ENCODE measurements at regions not wholly inside any gene's neighbourhood (a gene's known extent, or its start where the extent isn't known, plus 50 kb on each side); places are given as distances from the start of the nearest gene placed in this dataset.

- Histone ChIP-seq H3K27me3 (ENCODE audit: control insufficient read depth in 2 of 2, insufficient read depth in 2 of 2, low read length in 2 of 2) (no peaks in the 10 kb centered on the region), H3K4me2 (ENCODE audit: insufficient read depth, low read length) (no peak overlapping the region), H3K4me1 (ENCODE audit: control insufficient read depth, extremely low read depth, insufficient read depth, low read length) (no peaks in the 10 kb centered on the region), H4K20me1 (replicated peaks; ENCODE audit: control insufficient read depth, extremely low read depth, insufficient read depth, low read length) (no peaks in the 10 kb centered on the region), H3K27ac (ENCODE audit: insufficient read depth, low read depth, low read length) (no peak overlapping the region), H3K36me3 (ENCODE audit: control insufficient read depth in 2 of 2, extremely low read depth in 1 of 2, insufficient read depth in 2 of 2, low read length in 2 of 2) (no peaks in the 10 kb centered on the region), H2AFZ (ENCODE audit: low read depth, low read length) (no peak overlapping the region), H3K4me3 (replicated peaks in 1 of 3; ENCODE audit: insufficient read depth in 1 of 3, low read depth in 1 of 3, low read length in 3 of 3) (no peak overlapping the region), H3K9me1 (replicated peaks; ENCODE audit: control insufficient read depth, extremely low read depth, insufficient read depth, low read length) (no peaks in the 10 kb centered on the region), H3K9ac (replicated peaks; ENCODE audit: extremely low read depth, insufficient read depth, low read length) (no peak overlapping the region), H3K79me2 (ENCODE audit: control insufficient read depth, insufficient read depth, low read length) (no peaks in the 10 kb centered on the region), H3K9me3 (replicated peaks; ENCODE audit: control insufficient read depth, insufficient read depth, low read length) (no peaks in the 10 kb centered on the region)
- no TSS peak for BruUV-seq (replicated peaks)
- no peak for DNase-seq (ENCODE audit: low read depth, low spot score)
- CTCF ChIA-PET: interaction anchor here (0.7 kb wide), 1 partner anchor 23 kb away, joined by 3 read pairs; no protein-coding TSS in a partner anchor
- FAIRE-seq: no peak
- TF ChIP-seq MAX (IDR thresholded peaks at IDR 0.05; ENCODE audit: insufficient read depth, insufficient read length) (no peak), FOS (IDR thresholded peaks at IDR 0.05; ENCODE audit: borderline replicate concordance, insufficient read depth, low read length) (no peak), EZH2 (IDR thresholded peaks at IDR 0.05; ENCODE audit: borderline replicate concordance, low read depth, low read length, severe bottlenecking) (no peak), CTCF (IDR thresholded peaks at IDR 0.05; ENCODE audit: extremely low read depth in 1 of 2, insufficient read depth in 1 of 2, low read depth in 1 of 2, low read length in 2 of 2) (no peak), POLR2A (IDR thresholded peaks at IDR 0.05; ENCODE audit: low read depth, low read length) (no peak), POLR2AphosphoS5 (IDR thresholded peaks at IDR 0.05; ENCODE audit: insufficient read depth, low read depth, low read length) (no peak), JUN (IDR thresholded peaks at IDR 0.05; ENCODE audit: borderline replicate concordance, insufficient read depth, insufficient read length, low read depth) (no peak)
- POLR2A ChIA-PET: no interaction called here
- intact Hi-C loops (cut with micrococcal nuclease): no loop called here
- dilution Hi-C loops (cut with MboI; ENCODE audit: extremely low pct_ligation_motif_present, low sequenced_read_pairs): no loop called here
Observed at GRCh38 chr1:245019910-245020486, 134.8 kb upstream of the KIF26B start.
